Esophagus (tissue), 2 donors: ENCODE measurements at regions not wholly inside any gene's neighbourhood (a gene's known extent, or its start where the extent isn't known, plus 50 kb on each side); places are given as distances from the start of the nearest gene placed in this dataset.

Source experiments
- H3K27ac ChIP-seq, 2 donors: one replicate each; pipeline ENCODE4 v1.5.1; 2013; ENCODE audit warnings: low read depth in 2 of 2, mild to moderate bottlenecking in 2 of 2, inconsistent platforms in 1 of 2, low read length in 1 of 2, moderate library complexity in 1 of 2
- H3K27me3 ChIP-seq, 2 donors: one replicate each; pipeline ENCODE4 v1.6.1; 2013; ENCODE audit warnings: low read length in 2 of 2, control low read depth in 1 of 2, mild to moderate bottlenecking in 1 of 2; ENCODE audit not compliant: insufficient read depth in 2 of 2, control insufficient read depth in 1 of 2
- H3K36me3 ChIP-seq, 2 donors: one replicate each; pipeline ENCODE4 v1.6.1; 2013; ENCODE audit warnings: low read length in 1 of 2; ENCODE audit not compliant: control insufficient read depth in 2 of 2, insufficient read depth in 2 of 2
- H3K4me1 ChIP-seq, 2 donors: one replicate each; pipeline ENCODE4 v1.6.1; 2013; ENCODE audit warnings: low read length in 1 of 2; ENCODE audit not compliant: control insufficient read depth in 2 of 2, insufficient read depth in 2 of 2
- H3K4me3 ChIP-seq, 2 donors: one replicate each; pipeline ENCODE4 v1.5.1; 2013; ENCODE audit warnings: low read length in 2 of 2, mild to moderate bottlenecking in 2 of 2, low read depth in 1 of 2, moderate library complexity in 1 of 2
- H3K9me3 ChIP-seq, 2 donors: one replicate each; pipeline ENCODE4 v1.6.1; 2013; ENCODE audit warnings: mild to moderate bottlenecking in 2 of 2, low read depth in 1 of 2, low read length in 1 of 2, moderate library complexity in 1 of 2; ENCODE audit not compliant: control insufficient read depth in 2 of 2, insufficient read depth in 1 of 2
- WGBS, 2 donors: extraction: QIAGEN DNeasy Blood & Tissue Kit; methylation state at CpG; one replicate each; pipeline ENCODE4 v1.1.7; 2013; 5-methylcytosine and 5-hydroxymethylcytosine counted together
- donor health status: healthy with polysubstance abuse.
- donor health status: Bipolar disorder and iron deficiency.

- no peak overlapping the region for H3K27ac ChIP-seq
- H3K4me1 ChIP-seq: peaks cover 0 to 2% of the 10 kb centered on the region in 2 donors
- no peaks in the 10 kb centered on the region for H3K9me3 ChIP-seq
- H3K27me3 ChIP-seq: no peaks in the 10 kb centered on the region
- 58 to 68% methylated on average over 2 of the region's 2 CpGs for WGBS, 2 donors
- no peaks in the 10 kb centered on the region for H3K36me3 ChIP-seq
- no peak overlapping the region for H3K4me3 ChIP-seq
Measured at GRCh38 chr21:35855484-35855883, 204.8 kb downstream of the SETD4 start.

GRCh38 chr21:35854281-35854680 is 206.0 kb downstream of the SETD4 start:
- no peaks in the 10 kb centered on the region for H3K27me3 ChIP-seq
- H3K4me1 ChIP-seq: peaks cover 0 to 2% of the 10 kb centered on the region in 2 donors
- H3K27ac ChIP-seq: no peak overlapping the region
- no peaks in the 10 kb centered on the region for H3K9me3 ChIP-seq
- no peak overlapping the region for H3K4me3 ChIP-seq
- H3K36me3 ChIP-seq: no peaks in the 10 kb centered on the region
- 89 to 92% methylated on average over 7 of the region's 7 CpGs for WGBS, 2 donors

- Histone ChIP-seq H3K27me3 (no peaks in the 10 kb centered on the region), H3K4me1 (peaks cover 0 to 2% of the 10 kb centered on the region in 2 donors), H3K9me3 (no peaks in the 10 kb centered on the region), H3K4me3 (no peak overlapping the region), H3K36me3 (no peaks in the 10 kb centered on the region), H3K27ac (no peak overlapping the region)
- 82 to 86% methylated on average over 9 of the region's 9 CpGs for WGBS, 2 donors
Measured at GRCh38 chr21:35853321-35854239, 206.7 kb downstream of the SETD4 start.

DNA sequence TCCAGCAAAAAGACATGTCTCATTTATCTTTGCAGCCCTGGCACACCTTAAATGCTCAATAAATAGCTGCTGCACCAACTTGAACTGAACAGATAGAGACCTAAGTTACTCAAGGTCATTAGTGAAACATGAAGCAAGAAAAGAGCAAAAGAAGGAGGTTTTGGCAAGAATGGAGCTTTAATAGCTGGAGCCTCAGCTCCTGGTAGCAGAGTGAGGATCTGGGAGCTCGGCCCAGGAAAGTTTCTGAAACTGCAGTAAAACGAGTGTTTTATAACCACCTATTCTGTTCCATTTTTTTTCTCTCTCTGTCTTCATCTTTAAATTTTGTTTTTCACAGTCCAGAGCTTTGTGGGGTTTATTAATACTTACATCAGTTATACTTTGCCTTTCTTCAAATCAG is 207.5 kb downstream of the SETD4 start:
- 69 to 72% methylated on average over 2 of the region's 2 CpGs for WGBS, 2 donors
- Histone ChIP-seq H3K36me3 (no peaks in the 10 kb centered on the region), H3K27me3 (no peaks in the 10 kb centered on the region), H3K4me1 (peaks cover 0 to 2% of the 10 kb centered on the region in 2 donors), H3K4me3 (no peak overlapping the region), H3K27ac (no peak overlapping the region), H3K9me3 (no peaks in the 10 kb centered on the region)

DNA sequence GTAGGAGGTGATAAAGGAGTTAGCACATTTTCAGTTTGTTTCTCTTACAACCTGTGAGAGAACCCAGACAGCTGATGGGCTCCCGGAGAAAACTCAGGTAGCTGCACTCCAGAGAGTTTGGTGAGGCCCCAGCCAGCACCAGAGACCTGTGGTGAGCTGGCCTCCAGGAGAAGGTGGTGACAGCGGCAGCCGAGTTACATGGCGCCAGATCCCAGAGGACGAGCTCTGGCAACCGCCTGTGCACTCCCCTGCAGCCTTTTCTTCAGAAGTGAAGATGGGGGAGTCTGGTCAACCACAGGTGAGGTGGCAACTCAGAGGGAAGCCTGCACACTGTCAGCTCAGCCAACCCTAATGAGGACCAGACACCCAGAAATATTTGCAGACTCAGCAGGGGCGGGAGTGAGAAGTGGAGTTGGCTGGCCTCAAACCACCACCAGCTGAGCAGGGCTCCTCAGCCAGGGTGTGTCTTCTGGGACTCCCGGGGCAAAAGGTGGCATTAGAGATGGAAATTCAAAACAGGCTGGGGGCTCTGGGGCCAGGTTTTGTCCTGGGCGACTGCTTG is 209.7 kb downstream of the SETD4 start:
- Histone ChIP-seq H3K4me3 (no peak overlapping the region), H3K36me3 (no peaks in the 10 kb centered on the region), H3K4me1 (peaks cover 0 to 2% of the 10 kb centered on the region in 2 donors), H3K9me3 (no peaks in the 10 kb centered on the region), H3K27ac (no peak overlapping the region), H3K27me3 (no peaks in the 10 kb centered on the region)
- WGBS, 2 donors: 75 to 78% methylated on average over 9 of the region's 9 CpGs

- Histone ChIP-seq H3K4me1 (peaks cover 0 to 2% of the 10 kb centered on the region in 2 donors), H3K27me3 (no peaks in the 10 kb centered on the region), H3K4me3 (no peak overlapping the region), H3K9me3 (no peaks in the 10 kb centered on the region), H3K36me3 (no peaks in the 10 kb centered on the region), H3K27ac (no peak overlapping the region)
- WGBS, 2 donors: 50 to 55% methylated on average over 5 of the region's 5 CpGs
Measured at GRCh38 chr21:35850029-35850428, 210.3 kb downstream of the SETD4 start.

DNA sequence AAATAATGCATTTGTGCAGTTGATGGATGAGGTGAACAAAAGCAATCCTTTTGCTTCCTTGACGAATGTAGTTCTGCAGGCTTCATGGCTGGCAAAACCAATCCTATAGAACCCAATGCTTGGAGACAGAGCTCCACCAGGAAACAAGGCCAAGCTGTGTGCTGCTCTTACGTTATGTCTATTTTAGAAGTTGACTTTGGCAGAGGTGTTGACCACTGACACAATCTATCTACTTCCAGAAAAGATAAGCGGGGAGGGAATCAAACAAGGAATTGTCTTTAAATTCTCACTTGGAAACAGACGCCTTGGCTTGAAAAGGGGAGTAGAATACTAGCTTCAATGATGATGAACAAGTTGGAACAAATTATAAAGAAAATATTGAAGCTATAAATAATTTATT is 211.2 kb downstream of the SETD4 start:
- H3K36me3 ChIP-seq: no peaks in the 10 kb centered on the region
- no peak overlapping the region for H3K4me3 ChIP-seq
- H3K9me3 ChIP-seq: no peaks in the 10 kb centered on the region
- 75 to 80% methylated on average over 4 of the region's 4 CpGs for WGBS, 2 donors
- peaks cover 0 to under 1% of the 10 kb centered on the region in 2 donors for H3K4me1 ChIP-seq
- H3K27ac ChIP-seq: no peak overlapping the region
- no peaks in the 10 kb centered on the region for H3K27me3 ChIP-seq

DNA sequence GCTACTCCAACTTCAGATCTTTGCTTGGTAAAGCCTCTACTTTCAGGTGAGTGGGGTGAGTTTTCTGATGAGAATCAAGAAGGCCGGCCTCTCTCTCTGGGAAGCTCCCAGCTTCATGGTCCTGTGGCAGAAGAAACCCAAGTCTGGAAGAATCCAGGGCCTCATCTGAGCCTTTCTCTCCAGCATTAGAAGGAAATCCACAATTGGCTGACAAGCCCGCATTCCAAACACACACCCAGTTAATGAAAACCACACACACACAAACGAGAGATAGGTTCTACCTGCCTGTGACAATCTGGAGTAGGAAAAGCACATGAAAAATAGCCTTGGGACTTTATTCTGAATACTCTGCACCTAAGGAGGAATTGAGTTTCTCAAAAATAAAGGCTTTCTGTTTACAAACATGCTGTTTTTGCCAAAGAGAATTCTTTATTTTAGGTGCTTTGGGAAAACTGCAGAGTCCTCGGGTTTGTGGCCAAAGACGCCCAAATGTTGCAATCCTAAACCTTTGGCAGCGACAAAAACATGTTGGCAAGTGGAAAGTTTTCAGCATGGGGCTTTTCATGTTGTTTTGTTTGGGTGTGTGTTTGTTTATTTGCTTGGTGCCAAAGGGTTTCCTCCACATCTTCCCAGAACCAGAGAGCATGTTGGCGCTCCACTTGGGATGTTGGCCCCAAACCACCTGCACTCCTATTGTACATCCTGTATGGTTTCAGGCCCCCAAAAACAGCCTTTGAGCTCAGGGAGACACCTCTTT is 216.2 kb downstream of the SETD4 start:
- Histone ChIP-seq H3K27me3 (no peaks in the 10 kb centered on the region), H3K36me3 (no peaks in the 10 kb centered on the region), H3K4me3 (no peak overlapping the region), H3K27ac (no peak overlapping the region), H3K4me1 (no peaks in the 10 kb centered on the region), H3K9me3 (no peaks in the 10 kb centered on the region)
- WGBS, 2 donors: 57 to 66% methylated on average over 7 of the region's 7 CpGs

GRCh38 chr21:35840949-35841348 is 219.4 kb downstream of the SETD4 start:
- no peak overlapping the region for H3K27ac ChIP-seq
- H3K36me3 ChIP-seq: no peaks in the 10 kb centered on the region
- 79 to 80% methylated on average over 2 of the region's 2 CpGs for WGBS, 2 donors

More at GRCh38 chr21:35840949-35841348, 219.4 kb downstream of the SETD4 start:
- Histone ChIP-seq H3K4me1 (no peaks in the 10 kb centered on the region), H3K27me3 (no peaks in the 10 kb centered on the region), H3K9me3 (no peaks in the 10 kb centered on the region), H3K4me3 (no peak overlapping the region)
